ENCODE measurements at regions not wholly inside any gene's neighbourhood (a gene's known extent, or its start where the extent isn't known, plus 50 kb on each side); places are given as distances from the start of the nearest gene placed in this dataset.

- no peak for DNase-seq
Observed at GRCh38 chr6:125499535-125499934, 197.8 kb upstream of the HDDC2 start.

DNA sequence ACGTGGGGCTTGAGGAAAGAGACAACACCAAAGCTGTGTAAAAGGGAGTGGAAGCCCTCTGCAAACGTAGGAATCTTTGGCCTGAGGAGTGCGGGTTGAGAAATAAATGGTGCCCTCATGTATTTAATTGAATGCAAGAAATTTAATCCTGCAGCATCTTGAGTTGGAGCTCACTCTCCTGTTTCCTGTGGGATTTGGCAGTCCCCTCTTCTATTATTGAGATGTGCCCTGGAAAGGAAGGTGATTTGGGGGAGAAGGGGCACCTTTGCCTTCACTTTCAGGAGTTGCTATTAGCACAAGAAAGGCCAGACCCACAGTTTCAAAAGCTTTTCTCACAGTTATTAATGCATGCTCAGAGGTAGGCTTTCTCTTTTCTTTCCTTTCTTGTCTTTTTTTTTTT lies 201.4 kb upstream of the HDDC2 start:
- DNase-seq: peak; percentile 28

- peak; percentile 85 for DNase-seq
Observed at GRCh38 chr6:125507987-125508655, 206.4 kb upstream of the HDDC2 start.

DNA sequence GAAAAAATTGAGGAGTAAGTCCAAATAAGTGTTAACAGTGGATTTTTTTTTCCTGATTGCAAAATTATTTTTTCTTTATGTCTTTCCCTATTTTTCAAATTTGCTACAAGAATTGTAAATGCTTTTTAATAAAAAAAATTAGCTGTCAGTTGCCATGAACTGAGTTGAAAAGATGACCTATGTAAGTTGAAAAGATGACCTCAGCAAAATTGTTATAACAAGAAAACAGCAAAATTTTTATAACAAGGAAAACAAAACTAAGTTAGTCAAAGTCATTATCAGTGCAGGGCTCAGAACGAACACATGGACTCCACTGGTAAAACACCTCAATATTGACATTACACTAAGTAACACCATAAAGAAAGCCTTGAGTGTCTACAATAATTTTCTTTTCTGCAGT lies 207.0 kb upstream of the HDDC2 start:
- no peak for DNase-seq

DNA sequence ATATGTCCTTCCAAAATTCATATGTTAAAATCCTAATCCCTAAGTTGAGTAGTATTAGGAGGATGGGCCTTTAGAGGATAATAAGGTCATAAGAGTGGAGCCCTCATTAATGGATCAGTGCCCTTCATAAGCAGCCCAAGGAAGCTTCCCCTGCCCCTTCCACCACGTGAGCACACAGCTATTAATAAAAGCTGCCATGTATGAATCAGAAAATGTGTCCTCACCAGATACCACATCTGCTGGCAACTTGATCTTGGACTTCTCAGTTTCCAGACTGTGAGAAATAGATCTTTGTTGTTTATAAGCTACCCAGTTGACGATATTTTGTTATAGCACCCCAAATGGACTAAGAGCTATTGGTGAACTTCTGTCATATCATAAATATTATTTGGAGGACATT lies 207.7 kb upstream of the HDDC2 start:
- DNase-seq: no peak

- DNase-seq: no peak
Observed at GRCh38 chr6:125510405-125510804, 208.6 kb upstream of the HDDC2 start.

DNA sequence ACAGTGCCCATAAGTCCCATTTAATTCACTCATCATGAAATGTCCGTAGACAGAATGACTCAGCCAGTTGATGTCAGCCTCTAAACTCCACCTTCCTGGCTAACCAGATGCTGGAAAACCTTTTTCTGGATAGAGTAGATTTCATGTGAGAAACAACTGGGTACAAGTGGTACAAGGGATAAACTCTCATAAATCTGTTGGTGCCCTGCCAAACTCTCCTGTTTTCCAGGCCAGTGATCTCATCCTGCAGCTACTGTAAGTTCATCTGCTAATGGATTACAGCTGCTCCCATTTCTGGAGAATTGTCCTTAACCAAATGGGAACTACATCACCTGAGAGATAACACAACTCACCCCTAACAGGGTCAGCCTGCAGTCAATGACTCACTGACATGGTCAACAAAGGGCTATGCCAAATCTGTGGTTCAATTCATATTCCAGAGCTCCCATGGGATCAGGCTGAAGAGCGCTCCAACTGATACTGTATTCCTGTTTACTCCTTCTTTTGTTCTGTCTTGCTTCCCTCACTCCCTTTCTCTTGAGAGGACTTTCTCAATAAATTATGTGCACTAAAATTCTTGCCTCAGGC lies 210.1 kb upstream of the HDDC2 start:
- DNase-seq: peak; percentile 79

DNA sequence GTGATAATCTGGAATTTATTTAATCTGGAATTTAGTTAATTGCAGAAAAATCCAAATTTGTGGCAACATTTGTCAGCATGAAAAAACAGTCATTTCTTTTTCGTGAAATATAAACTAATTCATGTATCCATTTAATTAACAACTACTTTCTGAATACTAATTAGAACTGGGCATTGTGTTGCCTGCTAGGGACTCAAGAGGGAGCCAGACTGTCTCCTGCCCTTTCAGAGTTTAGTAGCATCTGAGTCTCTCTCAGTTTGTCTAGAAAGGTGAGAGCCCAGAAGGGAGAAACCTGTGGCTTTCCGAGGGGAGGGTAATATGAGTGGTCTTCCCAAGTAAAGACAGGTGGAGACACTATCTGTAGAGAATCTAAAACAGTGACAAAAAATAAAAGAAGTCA lies 210.9 kb upstream of the HDDC2 start:
- no peak for DNase-seq

DNA sequence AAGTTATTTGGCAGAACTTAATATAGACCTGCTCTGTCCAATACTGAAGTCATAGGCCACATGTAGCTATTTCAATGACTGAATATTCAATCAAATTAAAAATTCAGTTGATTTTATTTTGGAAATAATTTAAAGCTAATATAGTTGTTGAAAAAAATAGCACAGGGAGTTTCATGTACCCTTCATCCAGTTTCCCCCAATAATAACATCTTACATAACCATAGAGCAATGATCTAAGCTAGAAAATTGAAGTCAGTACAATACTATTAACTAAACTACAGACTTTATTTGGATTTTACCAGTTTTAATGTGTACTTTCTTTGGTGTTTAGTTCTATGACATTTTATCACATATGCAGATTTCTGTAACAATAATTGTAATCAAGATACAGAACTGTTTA lies 212.2 kb upstream of the HDDC2 start:
- DNase-seq: no peak

- no peak for DNase-seq
Observed at GRCh38 chr6:125516644-125517043, 214.9 kb upstream of the HDDC2 start.

GRCh38 chr6:125519367-125519766 lies 217.6 kb upstream of the HDDC2 start:
- DNase-seq: no peak

- no peak for DNase-seq
Observed at GRCh38 chr6:125524356-125524755, 222.6 kb upstream of the HDDC2 start.

GRCh38 chr6:125526007-125526720 lies 223.3 kb upstream of the HEY2 start:
- no peak for DNase-seq

- DNase-seq: no peak
Observed at GRCh38 chr6:125528621-125529041, 220.8 kb upstream of the HEY2 start.

DNA sequence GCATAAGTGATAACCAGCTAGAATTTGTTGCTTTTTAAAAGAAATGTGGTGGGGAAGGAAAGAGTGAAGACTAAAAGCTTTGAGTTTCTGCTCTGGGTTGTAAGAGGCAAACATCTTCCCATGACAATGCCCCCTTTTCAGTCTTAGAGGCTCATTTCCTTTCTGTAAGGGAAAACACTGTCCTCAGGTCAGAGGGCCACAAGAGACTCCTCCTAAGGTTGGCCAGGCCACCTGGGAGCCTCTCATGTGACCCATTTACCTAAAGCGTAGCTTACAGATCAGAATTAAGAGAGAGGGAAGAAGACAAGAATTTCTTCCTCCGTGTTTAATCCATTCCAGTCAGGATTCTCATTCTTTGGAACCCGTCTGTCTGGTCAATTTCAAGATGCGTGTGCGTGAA lies 220.4 kb upstream of the HEY2 start:
- DNase-seq: no peak

GRCh38 chr6:125533710-125534397 lies 215.6 kb upstream of the HEY2 start:
- DNase-seq: no peak

GRCh38 chr6:125534430-125535263 lies 214.8 kb upstream of the HEY2 start:
- DNase-seq: no peak

- DNase-seq: no peak
Observed at GRCh38 chr6:125537090-125537489, 212.3 kb upstream of the HEY2 start.

DNA sequence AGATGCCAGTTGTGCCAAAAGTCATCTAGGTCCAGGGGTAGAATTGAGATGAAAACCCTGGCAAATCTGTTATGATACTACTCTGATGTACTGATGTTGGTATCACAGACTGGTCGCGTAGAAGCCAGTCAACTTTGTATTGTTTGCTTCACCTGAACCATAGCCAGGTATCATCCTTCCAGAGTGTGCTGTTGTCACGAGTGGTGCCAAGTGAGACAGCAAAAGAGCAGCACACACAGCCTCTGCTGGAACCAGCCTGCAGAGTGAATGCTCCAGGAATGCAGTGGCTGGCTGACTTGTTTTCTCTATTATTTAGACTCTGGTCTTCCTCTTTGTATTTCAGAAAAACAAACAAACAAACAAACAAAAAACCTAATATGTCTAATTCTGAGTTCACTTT lies 209.5 kb upstream of the HEY2 start:
- no peak for DNase-seq

DNA sequence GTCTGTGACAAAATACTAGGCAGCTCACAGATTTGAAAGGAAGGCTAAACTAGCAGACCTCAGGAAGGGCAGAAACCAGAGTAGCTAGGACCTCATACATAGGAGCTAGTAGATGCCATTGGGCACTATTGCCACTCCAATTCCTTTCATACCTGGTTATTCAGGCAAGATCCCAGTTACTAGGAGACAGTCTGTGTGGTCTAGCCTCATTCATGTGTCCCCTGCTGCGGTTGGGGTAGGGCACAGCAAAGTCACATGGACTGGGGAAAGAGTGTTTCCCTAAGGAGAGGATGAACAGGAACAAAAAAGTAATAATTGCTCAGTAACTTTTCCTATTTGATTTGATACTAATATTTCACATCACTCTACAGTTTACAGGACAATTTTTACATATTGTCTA lies 204.6 kb upstream of the HEY2 start:
- no peak for DNase-seq

DNA sequence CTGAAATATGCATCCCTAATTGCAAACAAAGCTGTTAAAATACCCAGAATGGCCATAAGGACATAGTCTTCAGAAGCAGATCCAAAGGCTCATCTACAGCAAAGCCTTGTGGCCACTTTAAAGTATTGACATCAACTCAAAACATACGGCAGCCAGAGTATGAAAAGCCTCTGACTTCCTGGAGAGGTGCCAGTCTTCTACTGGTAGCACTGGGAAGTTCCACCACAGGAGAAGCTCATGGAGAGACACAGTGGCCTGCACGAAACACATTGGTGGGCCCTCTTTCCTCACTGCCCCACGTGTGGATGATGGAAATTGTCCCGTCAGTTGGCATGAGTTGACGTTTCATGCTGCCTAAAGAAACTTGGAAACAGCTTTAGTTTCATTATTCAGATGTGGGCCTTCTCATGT lies 202.6 kb upstream of the HEY2 start:
- DNase-seq: no peak

- no peak for DNase-seq
Observed at GRCh38 chr6:125547381-125547780, 202.1 kb upstream of the HEY2 start.

All from NCI-H2171 (cell line).